GM18499 (cell line): ENCODE measurements at regions not wholly inside any gene's neighbourhood (a gene's known extent, or its start where the extent isn't known, plus 50 kb on each side); places are given as distances from the start of the nearest gene placed in this dataset.

Experiments used
- ATAC-seq: cut with Tn5 transposase; IDR thresholded peaks from one replicate; pipeline ENCODE4 v1.9.1; 2021; ENCODE audit warnings: moderate number of reproducible peaks; ENCODE audit not compliant: insufficient read depth, unreplicated experiment

- ATAC-seq: no peak
These were observed 189.9 kb upstream of the GMDS start for GRCh38 chr6:2435323-2435722.

DNA sequence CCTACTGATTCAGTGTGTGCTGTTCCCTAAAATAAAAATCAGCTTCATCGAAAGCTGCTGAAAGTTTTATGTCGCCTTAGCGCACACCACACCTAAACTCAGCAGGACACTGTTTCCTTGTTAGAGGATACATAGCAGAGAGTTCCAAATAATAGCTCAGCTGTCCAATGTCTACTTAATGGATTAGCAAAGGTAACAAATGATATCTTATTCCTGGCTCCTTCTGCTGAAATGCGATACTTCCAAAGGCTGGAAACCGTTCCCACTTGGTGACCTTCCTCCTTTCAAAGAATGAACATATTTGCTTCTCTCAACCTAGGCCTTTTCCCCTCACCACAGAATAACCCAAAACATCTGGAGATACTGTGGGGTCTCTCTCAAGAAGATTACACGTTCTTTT is 189.5 kb upstream of the GMDS start:
- ATAC-seq: no peak

GRCh38 chr6:2434116-2434515 is 188.7 kb upstream of the GMDS start:
- no peak for ATAC-seq

GRCh38 chr6:2433711-2434110 is 188.3 kb upstream of the GMDS start:
- ATAC-seq: no peak

DNA sequence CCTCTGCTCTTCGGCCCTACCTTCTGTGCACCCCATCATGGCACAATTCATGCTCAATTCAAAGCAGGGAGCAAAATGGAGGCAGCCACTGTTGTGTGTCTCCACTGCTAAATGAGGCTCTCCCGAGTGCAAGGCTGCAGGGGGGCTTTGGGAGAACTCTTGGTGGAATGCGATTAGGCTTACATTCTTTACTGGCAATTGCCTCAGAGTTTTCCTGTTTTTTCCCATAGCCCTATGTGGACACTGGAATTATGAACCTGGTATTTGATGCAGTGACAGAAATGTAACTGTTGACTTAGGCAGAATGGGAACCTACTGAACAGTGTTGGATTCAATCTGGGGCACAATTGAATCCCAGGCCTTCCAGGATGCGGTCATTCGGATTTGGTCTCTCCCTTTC is 187.9 kb upstream of the GMDS start:
- ATAC-seq: no peak

DNA sequence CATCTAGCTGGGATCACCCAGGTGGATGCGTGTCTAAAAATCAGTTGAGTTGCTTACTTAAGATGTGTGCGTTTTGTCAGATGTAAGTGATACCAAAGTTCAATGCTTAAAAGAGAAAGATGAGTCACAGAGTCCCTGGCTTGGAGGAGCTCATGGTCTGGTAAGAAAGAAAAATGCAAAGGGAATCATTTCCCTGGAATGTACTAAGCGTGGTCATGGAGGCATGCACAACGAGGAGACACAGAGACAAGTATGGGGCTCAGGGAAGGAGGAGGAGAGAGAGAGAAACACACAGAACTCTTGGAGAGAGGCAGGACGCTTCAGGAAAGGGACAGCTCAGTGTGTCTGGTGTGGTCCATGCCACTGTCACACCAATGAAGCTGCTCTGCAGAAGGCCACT is 186.9 kb upstream of the GMDS start:
- ATAC-seq: no peak

DNA sequence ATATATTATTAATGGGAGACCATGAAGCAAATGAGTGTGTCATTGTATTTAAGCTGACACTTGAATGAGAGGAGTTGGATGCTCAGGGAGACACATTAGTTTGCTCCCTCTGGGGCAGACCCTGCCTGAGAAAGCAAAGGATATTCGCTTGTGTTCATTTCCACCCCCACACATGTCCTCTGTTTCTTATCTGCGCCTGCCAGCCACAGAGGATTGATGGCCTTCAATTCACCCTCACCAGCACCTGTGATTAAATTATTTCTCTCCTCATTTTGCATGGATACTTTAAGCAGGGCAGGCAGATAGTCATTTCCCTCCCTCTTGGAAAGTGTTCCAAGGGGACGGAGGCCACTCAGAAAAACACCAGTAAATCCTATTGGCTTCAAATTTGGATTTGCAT is 185.2 kb upstream of the GMDS start:
- ATAC-seq: no peak

DNA sequence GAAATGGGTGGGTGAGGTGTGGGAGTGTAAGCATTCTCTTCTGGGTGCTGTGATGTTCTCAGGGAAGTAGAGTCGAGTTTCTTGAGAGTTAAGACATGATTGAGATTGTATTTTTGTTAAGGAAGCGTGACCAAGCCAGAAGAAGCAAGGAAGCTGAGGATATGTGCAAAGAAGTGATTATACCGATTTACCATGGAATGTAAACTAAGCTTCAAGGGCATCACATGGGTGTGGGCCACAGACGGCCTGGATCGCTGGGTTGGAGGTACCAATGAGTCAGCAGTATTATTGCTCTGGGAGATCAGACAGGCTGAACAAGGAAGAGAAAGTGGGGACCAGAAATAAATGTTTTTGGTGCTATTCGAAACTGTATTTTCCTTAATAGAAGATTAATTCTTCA is 184.1 kb upstream of the GMDS start:
- ATAC-seq: no peak

DNA sequence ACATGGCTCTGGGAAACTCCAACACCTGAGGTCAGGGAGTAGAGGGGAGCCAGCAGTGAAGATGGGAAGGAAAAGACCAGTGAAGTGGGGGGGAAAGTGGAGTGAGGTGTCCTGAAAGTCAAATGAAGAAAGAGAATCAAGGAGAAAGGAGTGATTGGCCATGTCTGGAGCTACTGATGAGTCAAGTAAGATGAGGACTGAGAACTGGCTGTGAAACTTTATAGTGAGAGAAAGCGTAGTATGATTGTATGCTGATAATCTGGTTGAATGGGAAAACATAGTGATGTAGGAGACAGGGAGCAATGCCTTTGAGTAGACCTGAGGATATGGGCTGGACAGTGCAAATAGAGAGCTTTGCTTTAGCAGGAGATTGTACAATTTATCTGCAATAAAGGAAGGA is 183.6 kb upstream of the GMDS start:
- ATAC-seq: no peak

- no peak for ATAC-seq
These were observed 181.3 kb upstream of the GMDS start for GRCh38 chr6:2426561-2427340.

DNA sequence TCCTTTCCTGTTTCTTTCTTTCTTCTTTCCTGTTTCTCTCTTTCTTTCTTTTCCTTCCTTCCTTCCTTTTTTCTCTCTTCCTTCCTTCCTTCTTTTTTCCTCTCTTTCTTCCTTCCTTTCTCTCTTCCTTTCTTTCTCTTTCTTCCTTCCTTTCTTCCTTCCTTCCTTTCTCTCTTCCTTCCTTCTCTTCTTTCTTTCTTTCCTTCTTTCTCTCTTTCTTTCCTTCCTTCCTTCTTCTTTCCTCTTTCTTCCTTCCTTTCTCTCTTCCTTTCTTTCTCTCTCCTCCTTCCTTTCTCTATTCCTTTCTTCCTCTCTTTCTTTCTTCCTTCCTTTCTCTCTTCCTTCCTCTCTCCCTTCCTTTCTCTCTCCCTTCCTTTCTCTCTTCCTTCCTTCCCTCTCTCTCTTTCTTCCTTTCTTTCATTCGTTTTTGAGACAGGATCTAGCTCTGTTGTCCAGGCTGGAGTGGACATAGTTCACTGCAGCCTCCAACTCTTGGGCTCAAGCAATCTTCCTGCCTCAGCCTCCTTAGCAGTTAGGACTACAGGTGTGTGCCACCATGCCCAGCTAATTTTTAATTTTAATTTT is 170.8 kb upstream of the GMDS start:
- ATAC-seq: no peak

DNA sequence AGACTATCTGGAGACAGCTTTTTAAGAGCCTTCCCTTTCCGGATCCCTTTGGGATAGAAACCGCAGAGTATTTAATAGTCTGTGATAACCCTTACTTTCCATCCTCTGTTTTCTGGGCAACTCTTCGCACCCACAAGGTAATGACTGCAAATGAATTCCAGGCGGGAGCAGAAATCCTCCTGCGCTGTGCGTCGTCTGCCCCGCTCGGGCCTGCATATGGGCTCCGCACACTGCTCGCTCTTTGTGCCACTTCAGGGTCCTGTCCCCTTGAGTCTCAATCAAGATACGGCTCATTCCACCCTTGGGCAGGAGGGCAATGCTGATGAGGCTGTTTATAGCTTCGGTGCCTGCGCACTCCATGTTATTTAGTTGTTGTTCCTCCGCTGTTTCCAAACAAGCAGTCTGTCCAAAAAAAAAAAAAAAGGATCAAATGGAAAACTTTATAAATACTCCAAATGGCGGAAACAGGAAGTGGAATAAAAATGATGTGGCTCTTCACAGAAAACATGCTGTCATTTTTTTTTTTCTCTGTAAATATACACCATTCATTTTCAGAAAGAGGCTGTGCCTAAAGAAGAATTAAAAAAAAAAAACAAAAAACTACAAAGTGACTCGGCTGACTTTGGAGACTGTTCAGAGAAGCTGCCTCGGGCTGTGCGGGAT is 169.6 kb upstream of the GMDS start:
- ATAC-seq: no peak

GRCh38 chr6:2412731-2413130 is 167.3 kb upstream of the GMDS start:
- ATAC-seq: no peak

GRCh38 chr6:2410656-2411380 is 165.4 kb upstream of the GMDS start:
- no peak for ATAC-seq

DNA sequence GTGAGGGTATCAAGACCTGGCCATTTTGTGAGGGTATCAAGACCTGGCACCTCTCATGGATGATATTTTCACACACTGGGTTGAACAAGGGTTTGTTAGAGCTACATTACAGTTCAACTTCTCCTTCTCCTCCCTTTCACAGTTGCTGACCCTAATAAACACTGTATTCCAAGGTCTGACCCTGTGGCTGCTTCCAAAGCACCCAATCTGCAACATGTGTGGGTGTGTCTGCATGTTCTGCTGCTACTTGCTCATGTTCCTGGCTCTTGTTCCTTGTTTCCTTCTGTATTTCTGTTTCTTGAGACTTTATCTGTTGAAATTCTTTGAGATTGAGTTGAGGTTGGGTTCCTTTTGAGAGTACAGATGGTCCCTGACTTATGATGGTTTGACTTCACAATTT is 162.1 kb upstream of the GMDS start:
- ATAC-seq: no peak

DNA sequence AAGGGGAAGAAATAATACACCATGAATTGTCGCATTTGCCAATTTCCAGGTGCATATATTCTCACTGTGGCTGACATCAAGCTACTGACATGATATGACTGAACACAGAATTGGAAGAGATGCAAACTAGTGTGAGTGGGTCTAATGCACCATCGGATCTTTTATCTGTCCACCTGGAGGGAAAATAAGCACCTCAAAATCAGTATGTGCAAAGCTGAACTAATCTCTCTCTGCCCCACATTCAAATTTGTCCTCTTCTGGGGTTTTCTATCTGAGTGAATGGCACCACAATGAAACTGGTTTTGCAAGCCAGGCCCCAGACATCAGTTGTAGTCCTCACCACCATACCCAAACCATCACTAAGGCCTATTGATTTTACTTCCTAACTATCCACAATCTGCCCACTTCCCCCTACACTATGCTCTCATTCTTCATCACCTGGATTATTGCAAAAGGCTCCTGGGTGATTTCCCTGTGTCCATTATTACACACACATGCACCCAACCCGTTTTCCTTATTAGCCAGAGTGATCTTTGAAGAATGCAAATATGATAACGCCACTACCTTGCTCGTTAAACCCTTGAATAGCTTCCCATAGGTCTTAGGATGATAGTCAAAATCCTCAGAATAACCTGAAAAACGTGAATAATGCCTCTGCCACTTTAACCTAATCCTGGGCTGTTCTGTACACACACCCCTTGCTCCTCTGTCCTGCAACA is 159.0 kb upstream of the GMDS start:
- no peak for ATAC-seq

DNA sequence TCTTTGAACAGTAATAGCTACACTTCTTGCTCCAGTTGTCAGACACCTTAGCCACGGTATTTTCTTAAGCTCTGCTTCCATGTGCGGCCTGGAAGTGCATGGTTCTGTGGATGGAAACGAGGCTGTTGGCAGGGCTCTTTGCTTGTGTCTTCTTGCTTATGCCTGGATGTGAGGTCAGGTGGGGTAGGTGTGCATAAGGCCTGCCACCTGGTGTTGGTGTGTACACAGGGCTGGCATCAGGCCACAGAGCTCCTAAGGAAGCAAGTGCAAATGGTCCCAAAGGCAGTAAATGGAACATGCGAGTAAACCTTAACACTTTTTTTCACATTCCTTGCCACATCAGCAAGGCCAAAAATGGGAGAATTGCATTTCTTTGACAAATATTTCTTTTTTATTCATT is 158.1 kb upstream of the GMDS start:
- ATAC-seq: no peak

GRCh38 chr6:2396846-2397630 is 151.6 kb upstream of the GMDS start:
- no peak for ATAC-seq

DNA sequence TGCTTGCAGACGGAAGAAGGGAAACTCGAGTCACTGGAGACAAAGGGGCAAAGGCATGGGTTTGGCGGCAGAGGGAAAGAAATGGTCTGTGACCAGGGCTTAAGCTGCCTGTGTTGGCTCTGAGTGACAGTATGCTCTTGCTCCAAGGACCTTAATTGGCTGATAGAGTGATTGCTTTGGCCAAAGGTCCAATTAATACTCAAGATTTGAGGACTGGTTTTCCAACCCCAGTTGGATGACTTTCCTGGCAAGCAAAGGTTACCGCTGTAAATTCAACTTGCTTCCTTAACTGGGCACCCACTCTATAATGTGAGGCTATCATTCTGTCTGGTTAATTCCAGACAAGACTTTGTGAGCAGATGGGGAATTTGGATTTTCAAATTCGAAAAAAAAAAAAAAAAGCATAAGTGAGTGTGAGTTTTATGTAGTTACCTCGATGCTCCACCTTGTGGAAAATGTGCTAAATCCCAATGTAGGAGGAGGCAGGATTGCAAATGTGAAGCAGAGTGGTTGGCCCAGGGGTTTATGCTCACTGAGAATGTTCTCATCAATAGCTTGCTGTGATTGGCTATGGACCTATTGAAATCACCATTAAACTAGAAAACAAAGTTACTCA is 150.7 kb upstream of the GMDS start:
- no peak for ATAC-seq
